SH-SY5Y (cell line): ENCODE measurements at regions not wholly inside any gene's neighbourhood (a gene's known extent, or its start where the extent isn't known, plus 50 kb on each side); places are given as distances from the start of the nearest gene placed in this dataset.

Source experiments
- GATA2 ChIP-seq: IDR thresholded peaks from 2 replicates; pipeline ENCODE4 v1.6.1; 2011; ENCODE audit warnings: mild to moderate bottlenecking, low read depth, low read length
- GATA3 ChIP-seq: IDR thresholded peaks from 2 replicates; pipeline ENCODE4 v1.6.1; 2011; ENCODE audit warnings: low read depth, mild to moderate bottlenecking, low read length, moderate library complexity

- TF ChIP-seq GATA2 (no peak), GATA3 (no peak)
Observed at GRCh38 chr11:71091506-71092265, 160.7 kb downstream of the SHANK2 start.

GRCh38 chr11:71089571-71089970 is 162.8 kb downstream of the SHANK2 start:
- TF ChIP-seq GATA3 (no peak), GATA2 (no peak)

GRCh38 chr11:71086687-71087258 is 165.6 kb downstream of the SHANK2 start:
- peak; percentile 78 for TF ChIP-seq GATA2
- TF ChIP-seq GATA3 = no peak

- TF ChIP-seq GATA2 (no peak), GATA3 (no peak)
Observed at GRCh38 chr11:71084306-71085012, 167.9 kb downstream of the SHANK2 start.

- TF ChIP-seq GATA2 (no peak), GATA3 (no peak)
Observed at GRCh38 chr11:71083105-71083504, 169.3 kb downstream of the SHANK2 start.

GRCh38 chr11:71082454-71082853 is 169.9 kb downstream of the SHANK2 start:
- TF ChIP-seq GATA3 = no peak
- no peak for TF ChIP-seq GATA2

- TF ChIP-seq GATA3 (no peak), GATA2 (no peak)
Observed at GRCh38 chr11:71081704-71082230, 170.6 kb downstream of the SHANK2 start.

- TF ChIP-seq GATA2 (no peak), GATA3 (no peak)
Observed at GRCh38 chr11:71080239-71081097, 171.9 kb downstream of the SHANK2 start.

GRCh38 chr11:71079795-71080194 is 172.6 kb downstream of the SHANK2 start:
- TF ChIP-seq GATA2 = no peak
- no peak for TF ChIP-seq GATA3

- TF ChIP-seq GATA3 (no peak), GATA2 (no peak)
Observed at GRCh38 chr11:71078482-71078881, 173.9 kb downstream of the SHANK2 start.

GRCh38 chr11:71076525-71077304 is 175.7 kb downstream of the SHANK2 start:
- no peak for TF ChIP-seq GATA3
- TF ChIP-seq GATA2 = no peak

- no peak for TF ChIP-seq GATA3
- TF ChIP-seq GATA2 = no peak
Observed at GRCh38 chr11:71075871-71076420, 176.4 kb downstream of the SHANK2 start.
